ENCODE measurements at regions not wholly inside any gene's neighbourhood (a gene's known extent, or its start where the extent isn't known, plus 50 kb on each side); places are given as distances from the start of the nearest gene placed in this dataset.

- no peak overlapping the region for H3K4me3 Mint-ChIP-seq (ENCODE audit: unreplicated experiment)
- no peak for TF ChIP-seq CTCF (IDR thresholded peaks at IDR 0.05; ENCODE audit: unreplicated experiment)
- H3K27me3 Mint-ChIP-seq (ENCODE audit: unreplicated experiment), result peaks cover 2% of the 10 kb centered on the region
- H3K36me3 Mint-ChIP-seq (ENCODE audit: low read depth, unreplicated experiment), result no peaks in the 10 kb centered on the region
- H3K4me1 Mint-ChIP-seq (ENCODE audit: unreplicated experiment), result no peaks in the 10 kb centered on the region
- no peaks in the 10 kb centered on the region for H3K9me3 Mint-ChIP-seq (ENCODE audit: unreplicated experiment)
- DNase-seq (ENCODE audit: low spot score), result no peak
- no peak overlapping the region for H3K27ac Mint-ChIP-seq (ENCODE audit: unreplicated experiment)
Observed at GRCh38 chr15:52879904-52880303, 89.8 kb upstream of the ONECUT1 start.

GRCh38 chr15:52879145-52879544 is 89.0 kb upstream of the ONECUT1 start:
- Mint-ChIP-seq H3K36me3 (ENCODE audit: low read depth, unreplicated experiment) (no peaks in the 10 kb centered on the region), H3K4me3 (ENCODE audit: unreplicated experiment) (no peak overlapping the region), H3K9me3 (ENCODE audit: unreplicated experiment) (no peaks in the 10 kb centered on the region), H3K4me1 (ENCODE audit: unreplicated experiment) (no peaks in the 10 kb centered on the region), H3K27me3 (ENCODE audit: unreplicated experiment) (peaks cover 2% of the 10 kb centered on the region), H3K27ac (ENCODE audit: unreplicated experiment) (no peak overlapping the region)
- no peak for TF ChIP-seq CTCF (IDR thresholded peaks at IDR 0.05; ENCODE audit: unreplicated experiment)
- no peak for DNase-seq (ENCODE audit: low spot score)

- Mint-ChIP-seq H3K36me3 (ENCODE audit: low read depth, unreplicated experiment) (no peaks in the 10 kb centered on the region), H3K27me3 (ENCODE audit: unreplicated experiment) (peaks cover 2% of the 10 kb centered on the region), H3K4me1 (ENCODE audit: unreplicated experiment) (no peaks in the 10 kb centered on the region), H3K4me3 (ENCODE audit: unreplicated experiment) (no peak overlapping the region), H3K9me3 (ENCODE audit: unreplicated experiment) (no peaks in the 10 kb centered on the region), H3K27ac (ENCODE audit: unreplicated experiment) (no peak overlapping the region)
- no peak for DNase-seq (ENCODE audit: low spot score)
- TF ChIP-seq CTCF (IDR thresholded peaks at IDR 0.05; ENCODE audit: unreplicated experiment), result no peak
Observed at GRCh38 chr15:52876991-52877663, 87.0 kb upstream of the ONECUT1 start.

- Mint-ChIP-seq H3K27ac (ENCODE audit: unreplicated experiment) (no peak overlapping the region), H3K4me1 (ENCODE audit: unreplicated experiment) (no peaks in the 10 kb centered on the region), H3K4me3 (ENCODE audit: unreplicated experiment) (no peak overlapping the region), H3K27me3 (ENCODE audit: unreplicated experiment) (peaks cover 2% of the 10 kb centered on the region), H3K36me3 (ENCODE audit: low read depth, unreplicated experiment) (no peaks in the 10 kb centered on the region), H3K9me3 (ENCODE audit: unreplicated experiment) (no peaks in the 10 kb centered on the region)
- no peak for DNase-seq (ENCODE audit: low spot score)
- TF ChIP-seq CTCF (IDR thresholded peaks at IDR 0.05; ENCODE audit: unreplicated experiment), result no peak
Observed at GRCh38 chr15:52872036-52872818, 82.1 kb upstream of the ONECUT1 start.

GRCh38 chr15:52870015-52870414 is 79.9 kb upstream of the ONECUT1 start:
- no peak for TF ChIP-seq CTCF (IDR thresholded peaks at IDR 0.05; ENCODE audit: unreplicated experiment)
- Mint-ChIP-seq H3K27ac (ENCODE audit: unreplicated experiment) (no peak overlapping the region), H3K9me3 (ENCODE audit: unreplicated experiment) (peaks cover 3% of the 10 kb centered on the region), H3K4me3 (ENCODE audit: unreplicated experiment) (no peak overlapping the region), H3K36me3 (ENCODE audit: low read depth, unreplicated experiment) (no peaks in the 10 kb centered on the region), H3K27me3 (ENCODE audit: unreplicated experiment) (peaks cover 3% of the 10 kb centered on the region), H3K4me1 (ENCODE audit: unreplicated experiment) (no peaks in the 10 kb centered on the region)
- DNase-seq (ENCODE audit: low spot score), result no peak

All from endothelial cell (in vitro differentiated cells).